HG03097 (cell line): ENCODE measurements at regions not wholly inside any gene's neighbourhood (a gene's known extent, or its start where the extent isn't known, plus 50 kb on each side); places are given as distances from the start of the nearest gene placed in this dataset.
"Not testable (repeated sequence)": the region's sequence is repeated elsewhere in the genome, so short reads cannot be mapped to it uniquely, and the experiment has no call there.

ENCODE experiments used
- ATAC-seq: cut with Tn5 transposase; IDR thresholded peaks from one replicate; pipeline ENCODE4 v1.9.1; 2021; ENCODE audit not compliant: unreplicated experiment, low FRiP score

- no peak for ATAC-seq
Measured at GRCh38 chr9:26673261-26673660, 219.3 kb downstream of the CAAP1 start.

- ATAC-seq: no peak
Measured at GRCh38 chr9:26669701-26670670, 222.6 kb downstream of the CAAP1 start.

GRCh38 chr9:26667882-26668281 lies 224.7 kb downstream of the CAAP1 start:
- ATAC-seq: no peak

GRCh38 chr9:26665666-26666065 lies 226.9 kb downstream of the CAAP1 start:
- no peak for ATAC-seq

GRCh38 chr9:26664087-26664773 lies 228.4 kb downstream of the CAAP1 start:
- ATAC-seq: not testable (repeated sequence)

GRCh38 chr9:26662476-26662875 lies 230.1 kb downstream of the CAAP1 start:
- no peak for ATAC-seq

- ATAC-seq: no peak
Measured at GRCh38 chr9:26658476-26658875, 234.1 kb downstream of the CAAP1 start.

- no peak for ATAC-seq
Measured at GRCh38 chr9:26657958-26658357, 234.6 kb downstream of the CAAP1 start.

GRCh38 chr9:26656003-26656870 lies 236.4 kb downstream of the CAAP1 start:
- ATAC-seq: no peak

GRCh38 chr9:26655166-26655565 lies 237.4 kb downstream of the CAAP1 start:
- no peak for ATAC-seq

- no peak for ATAC-seq
Measured at GRCh38 chr9:26650325-26650724, 242.3 kb downstream of the CAAP1 start.

- no peak for ATAC-seq
Measured at GRCh38 chr9:26643826-26644225, 248.8 kb downstream of the CAAP1 start.

- ATAC-seq: no peak
Measured at GRCh38 chr9:26639761-26640160, 252.8 kb downstream of the CAAP1 start.

GRCh38 chr9:26637101-26637500 lies 255.5 kb downstream of the CAAP1 start:
- no peak for ATAC-seq

GRCh38 chr9:26613851-26614350 lies 278.7 kb downstream of the CAAP1 start:
- not testable (repeated sequence) for ATAC-seq

- ATAC-seq: no peak
Measured at GRCh38 chr9:26612211-26612610, 280.4 kb downstream of the CAAP1 start.

- no peak for ATAC-seq
Measured at GRCh38 chr9:26606756-26607155, 285.8 kb downstream of the CAAP1 start.

- ATAC-seq: no peak
Measured at GRCh38 chr9:26605367-26605766, 287.2 kb downstream of the CAAP1 start.

GRCh38 chr9:26604076-26604662 lies 288.4 kb downstream of the CAAP1 start:
- no peak for ATAC-seq

- no peak for ATAC-seq
Measured at GRCh38 chr9:26603617-26604016, 289.0 kb downstream of the CAAP1 start.
